ENCODE measurements at regions not wholly inside any gene's neighbourhood (a gene's known extent, or its start where the extent isn't known, plus 50 kb on each side); places are given as distances from the start of the nearest gene placed in this dataset.

DNA sequence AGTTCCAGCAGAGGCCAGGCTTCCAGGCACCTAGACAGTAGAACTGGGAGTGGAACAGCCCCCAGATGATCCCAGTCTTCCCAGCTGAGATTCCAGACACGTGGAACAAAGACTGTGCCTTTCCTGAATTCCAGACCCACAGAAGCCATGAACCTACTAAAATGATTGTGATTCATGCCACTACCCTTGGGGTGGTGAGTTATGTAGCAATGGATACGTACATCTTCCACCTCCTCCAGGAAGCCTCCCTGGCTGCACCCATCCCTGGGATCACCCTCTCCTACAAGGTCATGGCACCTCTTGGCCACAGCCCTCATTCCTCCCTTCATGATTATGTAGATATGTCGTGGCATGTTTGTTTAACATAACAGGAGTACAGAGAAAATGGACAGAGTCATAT, 83.4 kb downstream of the NPTX2 start:
- Mint-ChIP-seq H3K4me1 (peaks cover 1 to 2% of the 10 kb centered on the region in 2 experiments; a peak in 2 of 4 replicates), H3K9me3 (peaks cover 11 to 12% of the 10 kb centered on the region in 2 experiments)

More for the DNA sequence above, 83.4 kb downstream of the NPTX2 start:
- H3K79me1 ChIP-seq (ENCODE audit: insufficient read depth, low read depth, low read length, poor library complexity, severe bottlenecking): no peaks in the 10 kb centered on the region
- H3K23me2 ChIP-seq (ENCODE audit: insufficient read length, low read depth, low read length, poor library complexity, severe bottlenecking): no peaks in the 10 kb centered on the region
- no peak overlapping the region for H3K23ac ChIP-seq (ENCODE audit: insufficient read length, low read depth, low read length)
- no peak overlapping the region for H2BK120ac ChIP-seq (ENCODE audit: low read depth, low read length, poor library complexity, severe bottlenecking)
- no peak overlapping the region for H2AK5ac ChIP-seq (ENCODE audit: insufficient read length, low read length)
- H3K18ac ChIP-seq (ENCODE audit: insufficient read length, low read depth, low read length): no peak overlapping the region
- peaks cover 23% of the 10 kb centered on the region for H3K27me3 Mint-ChIP-seq (ENCODE audit: low read depth)
- H3K79me2 ChIP-seq (ENCODE audit: insufficient read depth, low read length): no peaks in the 10 kb centered on the region
- H3K56ac ChIP-seq (ENCODE audit: insufficient read length, low read depth, low read length): no peak overlapping the region
- no peak overlapping the region for H3K27ac ChIP-seq (ENCODE audit: insufficient read length, low read depth, low read length)
- H3K14ac ChIP-seq (ENCODE audit: insufficient read depth, low read length): no peak overlapping the region
- no peak overlapping the region for H2BK5ac ChIP-seq (ENCODE audit: insufficient read length, low read length)
- no peak overlapping the region for H2BK20ac ChIP-seq (ENCODE audit: low read depth, low read length, poor library complexity, severe bottlenecking)
- H3K27me3 ChIP-seq (ENCODE audit: insufficient read depth, low read length): no peaks in the 10 kb centered on the region
- no peak overlapping the region for H4K8ac ChIP-seq (replicated peaks; ENCODE audit: insufficient read length, low read depth, low read length)
- H3K4me3 Mint-ChIP-seq: no peak overlapping the region
- H2BK12ac ChIP-seq (ENCODE audit: insufficient read length, low read depth, low read length): no peak overlapping the region
- no peak overlapping the region for H3T11ph ChIP-seq (ENCODE audit: low read length)
- no peak overlapping the region for H3K4ac ChIP-seq (ENCODE audit: low read depth, low read length)
- no peak overlapping the region for H2BK15ac ChIP-seq (ENCODE audit: low read depth, low read length)
- H3K9me3 ChIP-seq (ENCODE audit: control insufficient read depth, low read depth, low read length): no peaks in the 10 kb centered on the region
- H3K27ac Mint-ChIP-seq: no peak overlapping the region
- H3K4me2 ChIP-seq (ENCODE audit: insufficient read depth, insufficient read length, low read length): no peak overlapping the region
- no peak for DNase-seq
- H3K36me3 Mint-ChIP-seq (ENCODE audit: insufficient read depth in 1 of 3, low read depth in 3 of 3): peaks cover 0 to 5% (median 0%) of the 10 kb centered on the region in 3 experiments; a peak in 2 of 7 replicates
- TF ChIP-seq, protein P1, sequence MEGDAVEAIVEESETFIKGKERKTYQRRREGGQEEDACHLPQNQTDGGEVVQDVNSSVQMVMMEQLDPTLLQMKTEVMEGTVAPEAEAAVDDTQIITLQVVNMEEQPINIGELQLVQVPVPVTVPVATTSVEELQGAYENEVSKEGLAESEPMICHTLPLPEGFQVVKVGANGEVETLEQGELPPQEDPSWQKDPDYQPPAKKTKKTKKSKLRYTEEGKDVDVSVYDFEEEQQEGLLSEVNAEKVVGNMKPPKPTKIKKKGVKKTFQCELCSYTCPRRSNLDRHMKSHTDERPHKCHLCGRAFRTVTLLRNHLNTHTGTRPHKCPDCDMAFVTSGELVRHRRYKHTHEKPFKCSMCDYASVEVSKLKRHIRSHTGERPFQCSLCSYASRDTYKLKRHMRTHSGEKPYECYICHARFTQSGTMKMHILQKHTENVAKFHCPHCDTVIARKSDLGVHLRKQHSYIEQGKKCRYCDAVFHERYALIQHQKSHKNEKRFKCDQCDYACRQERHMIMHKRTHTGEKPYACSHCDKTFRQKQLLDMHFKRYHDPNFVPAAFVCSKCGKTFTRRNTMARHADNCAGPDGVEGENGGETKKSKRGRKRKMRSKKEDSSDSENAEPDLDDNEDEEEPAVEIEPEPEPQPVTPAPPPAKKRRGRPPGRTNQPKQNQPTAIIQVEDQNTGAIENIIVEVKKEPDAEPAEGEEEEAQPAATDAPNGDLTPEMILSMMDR (conservative IDR thresholded peaks at IDR 0.05): no peak
- H3K9ac ChIP-seq (ENCODE audit: extremely low read depth, insufficient read length, low read length): no peak overlapping the region
- WGBS (ENCODE audit: extremely low coverage, insufficient read length, low lambda C conversion rate): no CpG with 5 or more reads among the region's 3 CpGs
- no peaks in the 10 kb centered on the region for H4K20me1 ChIP-seq (ENCODE audit: control insufficient read depth, insufficient read depth, insufficient read length)
- H4K91ac ChIP-seq (ENCODE audit: insufficient read length, low read depth, low read length): no peak overlapping the region
- no peaks in the 10 kb centered on the region for H3K4me1 ChIP-seq (ENCODE audit: insufficient read depth, low read length)
- no peak overlapping the region for H4K5ac ChIP-seq (ENCODE audit: insufficient read length, low read depth, low read length)
- H2AFZ ChIP-seq (ENCODE audit: low read length): no peak overlapping the region

All from H9 (cell line).